HFF-Myc (cell line): ENCODE measurements at regions not wholly inside any gene's neighbourhood (a gene's known extent, or its start where the extent isn't known, plus 50 kb on each side); places are given as distances from the start of the nearest gene placed in this dataset.
"Not testable (repeated sequence)": the region's sequence is repeated elsewhere in the genome, so short reads cannot be mapped to it uniquely, and the experiment has no call there.

ENCODE experiments used
- DNase-seq: peaks from one replicate; pipeline ENCODE4 v3.0.0-alpha.2; 2011; ENCODE audit warnings: low read depth; ENCODE audit errors: extremely low read depth
- H3K4me3 ChIP-seq: replicated peaks from 2 replicates; pipeline ENCODE4 v1.5.1; 2011; ENCODE audit warnings: low read depth, mild to moderate bottlenecking, control low read depth, low read length
- CTCF ChIP-seq: IDR thresholded peaks from 2 replicates; pipeline ENCODE4 v1.5.1; 2012; ENCODE audit warnings: mild to moderate bottlenecking, low read depth, low read length, control low read depth; ENCODE audit errors: missing control alignments

GRCh38 chr3:13998831-13999230 lies 119.0 kb upstream of the WNT7A start:
- no peak for TF ChIP-seq CTCF
- DNase-seq: no peak
- no peak overlapping the region for H3K4me3 ChIP-seq

- not testable (repeated sequence) for DNase-seq
Observed at GRCh38 chr3:13995216-13995615, 115.3 kb upstream of the WNT7A start.

GRCh38 chr3:13988925-13989324 lies 109.1 kb upstream of the WNT7A start:
- H3K4me3 ChIP-seq, DNase-seq: not testable (repeated sequence)

More at GRCh38 chr3:13995216-13995615, 115.3 kb upstream of the WNT7A start:
- not testable (repeated sequence) for H3K4me3 ChIP-seq

- no peak for TF ChIP-seq CTCF
- no peak overlapping the region for H3K4me3 ChIP-seq
- DNase-seq: no peak
Observed at GRCh38 chr3:13976469-13976868, 96.6 kb upstream of the WNT7A start.

- no peak for DNase-seq
- no peak overlapping the region for H3K4me3 ChIP-seq
- no peak for TF ChIP-seq CTCF
Observed at GRCh38 chr3:13975686-13976085, 95.8 kb upstream of the WNT7A start.

GRCh38 chr3:13972679-13973379 lies 93.0 kb upstream of the WNT7A start:
- no peak for TF ChIP-seq CTCF
- no peak overlapping the region for H3K4me3 ChIP-seq
- no peak for DNase-seq

- DNase-seq: no peak
- H3K4me3 ChIP-seq: no peak overlapping the region
- TF ChIP-seq CTCF: no peak
Observed at GRCh38 chr3:13966302-13966701, 86.4 kb upstream of the WNT7A start.

GRCh38 chr3:13963137-13963886 lies 83.4 kb upstream of the WNT7A start:
- H3K4me3 ChIP-seq: no peak overlapping the region
- no peak for TF ChIP-seq CTCF
- no peak for DNase-seq
